ENCODE measurements at regions not wholly inside any gene's neighbourhood (a gene's known extent, or its start where the extent isn't known, plus 50 kb on each side); places are given as distances from the start of the nearest gene placed in this dataset.

DNA sequence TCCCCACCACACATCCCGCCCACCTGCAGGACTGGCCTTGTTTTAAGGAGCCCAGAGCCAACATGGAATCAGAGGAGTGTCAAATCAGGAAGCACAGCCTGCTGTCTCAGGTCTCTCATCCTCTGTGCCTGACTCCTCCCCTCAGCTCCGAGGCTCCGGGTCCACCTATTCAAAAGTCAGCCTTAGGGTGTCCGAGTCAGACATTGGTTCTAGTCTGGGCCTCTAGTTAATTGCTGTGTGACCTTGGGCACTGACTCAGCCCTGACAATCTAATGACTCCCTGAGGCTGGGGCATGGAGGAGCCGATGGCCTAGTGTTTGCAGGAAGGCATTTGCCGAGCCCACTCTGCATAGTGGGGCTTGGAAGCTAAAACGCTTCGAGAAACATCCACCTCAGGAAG, 223.1 kb upstream of the PPP2R2D start:
- H3K9me3 ChIP-seq = peaks cover 3% of the 10 kb centered on the region; the same call in 1 of the 3 replicates
- CTCF ChIA-PET = interaction anchor here (1.2 to 1.6 kb wide), 2 partner anchors 9 to 37 kb away, joined by 3 read pairs; no protein-coding TSS in a partner anchor

DNA sequence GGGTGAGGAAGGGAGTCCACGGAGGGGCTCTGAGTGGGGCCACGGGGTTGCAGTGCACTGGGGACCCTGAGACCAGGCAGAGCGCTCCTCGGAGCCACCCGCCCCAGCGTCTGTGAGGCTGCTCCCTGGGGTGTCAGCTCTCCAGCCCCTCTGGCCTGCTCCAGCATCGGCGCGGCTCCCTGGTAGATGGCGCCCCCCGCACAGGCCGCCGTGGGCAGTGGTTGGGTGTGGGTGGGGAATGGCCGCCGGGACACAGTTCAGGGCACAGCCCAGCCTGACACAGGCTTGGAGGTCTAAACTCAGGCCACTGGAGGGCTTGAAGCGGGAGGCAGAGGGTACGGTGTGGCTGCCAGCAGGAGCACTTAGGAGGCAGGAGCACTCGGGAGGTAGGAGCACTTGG, 222.6 kb upstream of the PPP2R2D start:
- no peak for ATAC-seq
- no peak for FAIRE-seq
- Histone ChIP-seq H3K4me1 (no peaks in the 10 kb centered on the region), H3K4me2 (no peak overlapping the region), H3K27ac (no peak overlapping the region), H3K4me3 (no peak overlapping the region), H3K9me3 (no peaks in the 10 kb centered on the region)
- TF ChIP-seq FOXS1 (CRISPR knock-in tag; IDR thresholded peaks at IDR 0.05) (no peak), EP300 (IDR thresholded peaks at IDR 0.05) (no peak), ESRRA (IDR thresholded peaks at IDR 0.05; ENCODE audit: borderline replicate concordance, low read length) (no peak), SREBF2 (IDR thresholded peaks at IDR 0.05) (no peak), EHMT2 (IDR thresholded peaks at IDR 0.05; ENCODE audit: low read depth) (no peak), NPAS2 (CRISPR knock-in tag; IDR thresholded peaks at IDR 0.05; ENCODE audit: borderline replicate concordance) (no peak), MAZ (IDR thresholded peaks at IDR 0.05; ENCODE audit: borderline replicate concordance, low read depth, low read length) (no peak)
- TF ChIP-seq, protein P1, sequence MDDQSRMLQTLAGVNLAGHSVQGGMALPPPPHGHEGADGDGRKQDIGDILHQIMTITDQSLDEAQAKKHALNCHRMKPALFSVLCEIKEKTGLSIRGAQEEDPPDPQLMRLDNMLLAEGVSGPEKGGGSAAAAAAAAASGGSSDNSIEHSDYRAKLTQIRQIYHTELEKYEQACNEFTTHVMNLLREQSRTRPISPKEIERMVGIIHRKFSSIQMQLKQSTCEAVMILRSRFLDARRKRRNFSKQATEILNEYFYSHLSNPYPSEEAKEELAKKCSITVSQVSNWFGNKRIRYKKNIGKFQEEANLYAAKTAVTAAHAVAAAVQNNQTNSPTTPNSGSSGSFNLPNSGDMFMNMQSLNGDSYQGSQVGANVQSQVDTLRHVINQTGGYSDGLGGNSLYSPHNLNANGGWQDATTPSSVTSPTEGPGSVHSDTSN (IDR thresholded peaks at IDR 0.05) = no peak
- TF ChIP-seq, protein P2, sequence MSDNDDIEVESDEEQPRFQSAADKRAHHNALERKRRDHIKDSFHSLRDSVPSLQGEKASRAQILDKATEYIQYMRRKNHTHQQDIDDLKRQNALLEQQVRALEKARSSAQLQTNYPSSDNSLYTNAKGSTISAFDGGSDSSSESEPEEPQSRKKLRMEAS (IDR thresholded peaks at IDR 0.05) = no peak
- TF ChIP-seq, protein P3, sequence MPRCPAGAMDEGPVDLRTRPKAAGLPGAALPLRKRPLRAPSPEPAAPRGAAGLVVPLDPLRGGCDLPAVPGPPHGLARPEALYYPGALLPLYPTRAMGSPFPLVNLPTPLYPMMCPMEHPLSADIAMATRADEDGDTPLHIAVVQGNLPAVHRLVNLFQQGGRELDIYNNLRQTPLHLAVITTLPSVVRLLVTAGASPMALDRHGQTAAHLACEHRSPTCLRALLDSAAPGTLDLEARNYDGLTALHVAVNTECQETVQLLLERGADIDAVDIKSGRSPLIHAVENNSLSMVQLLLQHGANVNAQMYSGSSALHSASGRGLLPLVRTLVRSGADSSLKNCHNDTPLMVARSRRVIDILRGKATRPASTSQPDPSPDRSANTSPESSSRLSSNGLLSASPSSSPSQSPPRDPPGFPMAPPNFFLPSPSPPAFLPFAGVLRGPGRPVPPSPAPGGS (IDR thresholded peaks at IDR 0.05) = no peak
- 53% methylated on average over 8 of the region's 18 CpGs for WGBS (ENCODE audit: missing lambda C conversion rate)
- no peak for DNase-seq (ENCODE audit: low read depth in 1 of 2, low spot score in 1 of 2)
- ChIA-PET CTCF (interaction anchor here (1.2 to 1.6 kb wide), 2 partner anchors 10 to 38 kb away, joined by 3 read pairs; no protein-coding TSS in a partner anchor), POLR2A (no interaction called here)

More for the DNA sequence above, 223.1 kb upstream of the PPP2R2D start:
- ATAC-seq (no peak), FAIRE-seq (no peak), DNase-seq (ENCODE audit: low read depth in 1 of 2, low spot score in 1 of 2) (no peak)
- TF ChIP-seq RAD21 (conservative IDR thresholded peaks at IDR 0.05 in 1 of 2, IDR thresholded peaks at IDR 0.05 in 1 of 2) = no peak
- TF ChIP-seq SREBF2 (IDR thresholded peaks at IDR 0.05) = no peak
- no peak for TF ChIP-seq POLR2A (IDR thresholded peaks at IDR 0.05; ENCODE audit: low read length)
- TF ChIP-seq SMC3 (IDR thresholded peaks at IDR 0.05) = no peak
- TF ChIP-seq FOXS1 (CRISPR knock-in tag; IDR thresholded peaks at IDR 0.05) = no peak
- no peak for TF ChIP-seq HDAC2 (IDR thresholded peaks at IDR 0.05)
- no peak for TF ChIP-seq MYC (IDR thresholded peaks at IDR 0.05; ENCODE audit: borderline replicate concordance, low read length)
- TF ChIP-seq NPAS2 (CRISPR knock-in tag; IDR thresholded peaks at IDR 0.05; ENCODE audit: borderline replicate concordance) = no peak
- TF ChIP-seq HOXB5 (CRISPR knock-in tag; IDR thresholded peaks at IDR 0.05) = no peak
- no peak for TF ChIP-seq PHF8 (IDR thresholded peaks at IDR 0.05; ENCODE audit: borderline replicate concordance, low read depth)
- TF ChIP-seq POLR2AphosphoS2 (conservative IDR thresholded peaks at IDR 0.05; ENCODE audit: low read length) = no peak
- TF ChIP-seq, protein P1 (IDR thresholded peaks at IDR 0.05) = no peak
- TF ChIP-seq, protein P4, sequence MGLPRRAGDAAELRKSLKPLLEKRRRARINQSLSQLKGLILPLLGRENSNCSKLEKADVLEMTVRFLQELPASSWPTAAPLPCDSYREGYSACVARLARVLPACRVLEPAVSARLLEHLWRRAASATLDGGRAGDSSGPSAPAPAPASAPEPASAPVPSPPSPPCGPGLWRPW (IDR thresholded peaks at IDR 0.05) = no peak
- TF ChIP-seq CHD4 (IDR thresholded peaks at IDR 0.05; ENCODE audit: borderline replicate concordance) = no peak
- TF ChIP-seq JUNB (IDR thresholded peaks at IDR 0.05) = no peak
- no peak for TF ChIP-seq MAZ (IDR thresholded peaks at IDR 0.05; ENCODE audit: borderline replicate concordance, low read depth, low read length)
- TF ChIP-seq ZNF302 (CRISPR knock-in tag; IDR thresholded peaks at IDR 0.05) = no peak
- no peak for TF ChIP-seq HEYL (CRISPR knock-in tag; IDR thresholded peaks at IDR 0.05)
- no peak for TF ChIP-seq NR3C1 (IDR thresholded peaks at IDR 0.05)
- H3K4me1 ChIP-seq = no peaks in the 10 kb centered on the region
- H3K4me2 ChIP-seq = no peak overlapping the region
- H3K4me3 ChIP-seq = no peak overlapping the region
- WGBS (ENCODE audit: missing lambda C conversion rate) = 39% methylated on average over 8 of the region's 8 CpGs
- no peak overlapping the region for H3K27ac ChIP-seq
- POLR2A ChIA-PET = no interaction called here
